ENCODE measurements at regions not wholly inside any gene's neighbourhood (a gene's known extent, or its start where the extent isn't known, plus 50 kb on each side); places are given as distances from the start of the nearest gene placed in this dataset.

DNA sequence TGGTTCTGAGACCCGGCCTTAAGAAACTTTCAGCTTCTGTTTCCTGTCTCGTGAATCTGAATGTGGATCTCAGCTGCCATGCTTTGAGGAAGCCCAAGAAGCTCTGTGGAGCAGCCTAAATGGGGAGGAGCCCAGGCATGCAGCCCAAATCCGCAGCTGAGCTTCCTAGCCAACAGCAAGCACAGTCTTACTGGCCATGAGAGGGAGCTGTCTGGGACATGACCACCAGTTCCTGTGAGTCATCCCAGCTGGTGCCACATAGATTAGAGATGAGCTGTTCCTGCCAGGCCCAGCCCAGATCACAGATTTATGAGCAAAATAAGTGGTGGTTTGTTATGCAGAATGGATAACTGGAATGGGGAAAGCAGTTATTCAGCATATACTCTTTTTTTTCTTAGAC, 224.4 kb upstream of the APCDD1 start:
- DNase-seq, result peak; percentile 91
- no peaks in the 10 kb centered on the region for H3K36me3 ChIP-seq (replicated peaks)
- no peak overlapping the region for H3K27ac ChIP-seq
- in situ Hi-C loops (cut with HindIII; ENCODE audit: low pct_ligation_motif_present, low sequenced_read_pairs), result no loop called here
- no peak overlapping the region for H3K4me3 ChIP-seq (ENCODE audit: low read depth, low read length)
- no peaks in the 10 kb centered on the region for H3K27me3 ChIP-seq (replicated peaks)
- peak; percentile 66 for TF ChIP-seq CTCF (IDR thresholded peaks at IDR 0.05; ENCODE audit: low read depth, low read length, missing control alignments)

DNA sequence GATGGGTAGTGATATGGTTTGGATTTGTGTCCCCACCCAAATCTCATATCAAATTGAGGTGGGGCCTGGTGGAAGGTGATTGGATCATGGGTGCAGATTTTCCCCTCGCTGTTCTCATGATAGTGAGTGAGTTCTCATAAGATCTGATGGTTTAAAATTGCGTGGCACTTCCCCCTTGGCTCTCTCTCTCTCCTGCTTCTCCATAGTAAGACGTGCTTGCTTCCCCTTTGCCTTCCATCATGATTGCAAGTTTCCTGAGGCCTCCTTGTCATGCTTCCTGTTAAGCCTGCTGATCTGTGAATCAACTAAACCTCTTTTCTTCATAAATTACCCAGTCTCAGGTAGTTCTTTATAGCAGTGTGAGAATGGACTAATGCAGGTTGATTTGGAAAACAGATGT, 223.2 kb upstream of the APCDD1 start:
- no peak for DNase-seq
- H3K27ac ChIP-seq, result no peak overlapping the region
- no peaks in the 10 kb centered on the region for H3K36me3 ChIP-seq (replicated peaks)
- no peak for TF ChIP-seq CTCF (IDR thresholded peaks at IDR 0.05; ENCODE audit: low read depth, low read length, missing control alignments)
- H3K27me3 ChIP-seq (replicated peaks), result no peaks in the 10 kb centered on the region
- no peak overlapping the region for H3K4me3 ChIP-seq (ENCODE audit: low read depth, low read length)
- in situ Hi-C loops (cut with HindIII; ENCODE audit: low pct_ligation_motif_present, low sequenced_read_pairs), result no loop called here

DNA sequence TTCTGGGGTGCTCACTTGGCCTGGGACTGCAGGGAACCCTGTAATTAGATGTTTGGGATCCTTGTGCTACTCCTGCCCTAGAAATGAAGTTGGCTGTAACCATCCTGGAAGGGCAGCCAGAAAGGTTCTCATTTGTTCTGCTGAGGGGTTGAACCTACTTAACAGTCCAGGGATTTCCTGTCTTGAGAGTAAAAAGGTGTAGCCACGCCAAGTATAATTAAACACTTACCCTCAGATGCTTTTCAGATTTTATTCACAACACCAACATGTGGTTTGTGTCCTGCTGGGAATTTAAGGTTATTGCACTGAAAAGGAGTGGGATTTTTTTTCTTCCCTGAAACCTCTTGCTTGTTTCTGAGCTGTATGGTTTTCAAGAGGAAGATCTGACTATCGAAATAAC, 222.4 kb upstream of the APCDD1 start:
- Histone ChIP-seq H3K27ac (no peak overlapping the region), H3K4me3 (ENCODE audit: low read depth, low read length) (no peak overlapping the region), H3K27me3 (replicated peaks) (no peaks in the 10 kb centered on the region), H3K36me3 (replicated peaks) (no peaks in the 10 kb centered on the region)
- no peak for DNase-seq
- in situ Hi-C loops (cut with HindIII; ENCODE audit: low pct_ligation_motif_present, low sequenced_read_pairs), result no loop called here
- TF ChIP-seq CTCF (IDR thresholded peaks at IDR 0.05; ENCODE audit: low read depth, low read length, missing control alignments), result no peak

DNA sequence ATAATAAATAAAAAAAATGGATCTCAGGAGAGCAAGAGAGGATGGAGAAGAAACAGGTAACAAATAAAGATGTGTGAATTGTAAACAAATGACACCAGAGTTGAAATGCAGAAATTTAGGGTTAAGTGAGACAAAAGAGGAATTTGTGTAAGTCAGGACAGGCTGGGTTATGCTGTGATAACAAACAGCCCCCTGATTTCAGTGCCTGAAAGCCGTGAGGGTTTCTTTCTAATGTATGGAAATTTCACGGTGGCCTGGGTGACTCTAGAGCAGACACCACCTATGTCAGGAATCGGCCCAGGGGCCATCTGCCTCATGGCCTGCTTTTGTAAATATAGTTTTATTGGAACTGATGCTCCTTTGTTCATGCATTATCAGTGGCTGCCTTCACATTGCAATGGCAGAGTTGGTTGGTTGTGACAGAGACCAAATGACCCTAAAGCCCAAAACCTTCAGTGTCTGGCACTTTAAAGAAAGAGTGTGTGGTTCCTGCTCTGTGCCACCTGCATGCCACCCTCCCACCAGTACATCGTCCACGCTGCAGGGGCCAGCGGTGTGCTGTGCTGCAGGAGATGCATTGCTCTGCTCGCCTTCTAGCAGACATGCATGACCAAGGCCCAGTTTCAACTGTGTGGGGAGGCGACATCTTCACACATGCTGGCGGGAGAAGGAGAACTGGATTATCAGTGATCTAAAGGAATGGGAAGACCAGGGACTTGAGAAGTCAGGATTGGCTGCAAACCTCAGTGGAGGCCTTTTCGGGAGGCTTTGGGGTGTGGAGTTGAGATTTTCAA, 221.2 kb upstream of the APCDD1 start:
- DNase-seq, result no peak
- in situ Hi-C loops (cut with HindIII; ENCODE audit: low pct_ligation_motif_present, low sequenced_read_pairs), result no loop called here
- Histone ChIP-seq H3K4me3 (ENCODE audit: low read depth, low read length) (no peak overlapping the region), H3K27me3 (replicated peaks) (no peaks in the 10 kb centered on the region), H3K36me3 (replicated peaks) (no peaks in the 10 kb centered on the region), H3K27ac (no peak overlapping the region)
- no peak for TF ChIP-seq CTCF (IDR thresholded peaks at IDR 0.05; ENCODE audit: low read depth, low read length, missing control alignments)

- H3K4me3 ChIP-seq (ENCODE audit: low read depth, low read length), result no peak overlapping the region
- TF ChIP-seq CTCF (IDR thresholded peaks at IDR 0.05; ENCODE audit: low read depth, low read length, missing control alignments), result no peak
- in situ Hi-C loops (cut with HindIII; ENCODE audit: low pct_ligation_motif_present, low sequenced_read_pairs), result no loop called here
- no peak for DNase-seq
- H3K27ac ChIP-seq, result no peak overlapping the region
- no peaks in the 10 kb centered on the region for H3K36me3 ChIP-seq (replicated peaks)
- H3K27me3 ChIP-seq (replicated peaks), result no peaks in the 10 kb centered on the region
Observed at GRCh38 chr18:10234281-10234680, 220.2 kb upstream of the APCDD1 start.

Measured in brain microvascular endothelial cell (primary cell).